ENCODE measurements at regions not wholly inside any gene's neighbourhood (a gene's known extent, or its start where the extent isn't known, plus 50 kb on each side); places are given as distances from the start of the nearest gene placed in this dataset.

DNA sequence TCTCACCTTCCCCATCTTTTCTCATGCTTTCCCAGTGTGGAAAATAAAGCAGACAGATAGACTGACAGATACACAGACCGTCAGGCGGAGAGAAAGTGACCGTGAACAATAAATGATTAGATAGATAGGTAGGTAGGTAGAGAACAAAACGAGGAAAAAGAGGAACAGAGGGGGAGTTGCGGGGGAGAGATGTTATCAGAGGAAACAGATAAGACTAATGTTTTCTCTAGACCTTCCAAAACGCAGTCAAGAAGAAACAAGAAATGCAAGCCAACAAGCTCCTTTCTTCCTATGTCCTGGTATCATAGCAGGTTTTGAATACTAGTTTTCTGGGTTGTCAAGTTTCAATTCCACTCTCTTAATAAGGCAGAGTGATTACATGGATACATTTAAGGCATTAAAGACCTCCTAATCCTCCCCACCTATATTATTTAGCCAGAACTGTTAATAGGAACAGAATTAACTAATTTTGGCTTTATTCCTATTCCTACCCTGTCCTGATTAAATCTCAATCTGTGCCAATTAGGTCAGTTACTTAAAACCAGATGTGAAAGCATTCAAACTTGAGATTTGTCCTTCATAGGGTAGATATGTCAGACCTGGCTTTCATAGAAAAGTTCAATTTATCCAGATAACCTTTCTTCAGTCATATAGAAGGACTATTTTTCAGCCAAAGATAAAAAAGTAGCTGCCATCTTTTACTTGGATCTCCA is 89.0 kb upstream of the PTPRR start:
- Histone ChIP-seq H3K27ac (no peak overlapping the region), H3K4me1 (peaks cover 0 to 4% (median 0%) of the 10 kb centered on the region in 4 donors), H3K9me3 (no peaks in the 10 kb centered on the region), H3K4me3 (no peak overlapping the region), H3K36me3 (no peaks in the 10 kb centered on the region), H3K27me3 (no peaks in the 10 kb centered on the region)
- 46 to 53% (median 52%) methylated on average over 6 of the region's 6 CpGs for WGBS, 5 donors
- TF ChIP-seq EP300 (IDR thresholded peaks at IDR 0.05) (no peak), POLR2A (IDR thresholded peaks at IDR 0.05) (no peak), POLR2AphosphoS5 (IDR thresholded peaks at IDR 0.05) (no peak)
- TF ChIP-seq, protein P1, sequence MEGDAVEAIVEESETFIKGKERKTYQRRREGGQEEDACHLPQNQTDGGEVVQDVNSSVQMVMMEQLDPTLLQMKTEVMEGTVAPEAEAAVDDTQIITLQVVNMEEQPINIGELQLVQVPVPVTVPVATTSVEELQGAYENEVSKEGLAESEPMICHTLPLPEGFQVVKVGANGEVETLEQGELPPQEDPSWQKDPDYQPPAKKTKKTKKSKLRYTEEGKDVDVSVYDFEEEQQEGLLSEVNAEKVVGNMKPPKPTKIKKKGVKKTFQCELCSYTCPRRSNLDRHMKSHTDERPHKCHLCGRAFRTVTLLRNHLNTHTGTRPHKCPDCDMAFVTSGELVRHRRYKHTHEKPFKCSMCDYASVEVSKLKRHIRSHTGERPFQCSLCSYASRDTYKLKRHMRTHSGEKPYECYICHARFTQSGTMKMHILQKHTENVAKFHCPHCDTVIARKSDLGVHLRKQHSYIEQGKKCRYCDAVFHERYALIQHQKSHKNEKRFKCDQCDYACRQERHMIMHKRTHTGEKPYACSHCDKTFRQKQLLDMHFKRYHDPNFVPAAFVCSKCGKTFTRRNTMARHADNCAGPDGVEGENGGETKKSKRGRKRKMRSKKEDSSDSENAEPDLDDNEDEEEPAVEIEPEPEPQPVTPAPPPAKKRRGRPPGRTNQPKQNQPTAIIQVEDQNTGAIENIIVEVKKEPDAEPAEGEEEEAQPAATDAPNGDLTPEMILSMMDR (IDR thresholded peaks at IDR 0.05), result no peak
- intact Hi-C loops (cut with DNase I; ENCODE audit: low total_unique reads), result no loop called here
- DNase-seq, result no peak

DNA sequence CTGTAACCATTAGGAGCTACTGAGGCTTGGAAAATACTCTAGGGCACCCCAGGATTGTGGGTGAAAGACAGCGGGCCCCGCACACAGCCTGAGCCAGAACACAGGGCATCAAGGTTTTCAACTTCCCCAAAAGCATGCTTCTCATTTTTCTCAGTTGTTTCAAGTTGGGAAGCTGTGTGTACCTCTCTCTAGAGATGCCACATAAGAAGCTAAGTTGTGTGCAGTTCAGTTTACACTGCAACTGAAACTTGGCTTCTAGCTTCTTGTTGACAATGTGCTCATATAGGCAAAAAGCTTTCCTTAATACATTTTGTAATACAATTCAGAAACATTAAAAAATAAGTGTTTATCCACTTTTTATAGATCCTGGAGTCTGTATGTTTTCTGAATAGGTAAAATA is 88.1 kb upstream of the PTPRR start:
- DNase-seq, result no peak
- intact Hi-C loops (cut with DNase I; ENCODE audit: low total_unique reads), result no loop called here
- no peak overlapping the region for H3K4me3 ChIP-seq
- H3K27ac ChIP-seq, result no peak overlapping the region
- H3K36me3 ChIP-seq, result no peaks in the 10 kb centered on the region
- no peak for TF ChIP-seq POLR2AphosphoS5 (IDR thresholded peaks at IDR 0.05)
- TF ChIP-seq, protein P1 (IDR thresholded peaks at IDR 0.05), result no peak
- no peak for TF ChIP-seq EP300 (IDR thresholded peaks at IDR 0.05)
- TF ChIP-seq POLR2A (IDR thresholded peaks at IDR 0.05), result no peak
- no peaks in the 10 kb centered on the region for H3K27me3 ChIP-seq
- H3K9me3 ChIP-seq, result no peaks in the 10 kb centered on the region
- no peaks in the 10 kb centered on the region for H3K4me1 ChIP-seq
- 71 to 95% (median 77%) methylated on average over 2 of the region's 2 CpGs for WGBS, 5 donors

GRCh38 chr12:71007781-71008404 is 87.4 kb upstream of the PTPRR start:
- no peaks in the 10 kb centered on the region for H3K36me3 ChIP-seq
- H3K27me3 ChIP-seq, result no peaks in the 10 kb centered on the region
- DNase-seq, result no peak
- intact Hi-C loops (cut with DNase I; ENCODE audit: low total_unique reads), result no loop called here
- WGBS, 5 donors, result 75 to 89% (median 85%) methylated on average over 2 of the region's 2 CpGs
- no peaks in the 10 kb centered on the region for H3K4me1 ChIP-seq
- H3K9me3 ChIP-seq, result no peaks in the 10 kb centered on the region
- no peak overlapping the region for H3K4me3 ChIP-seq
- TF ChIP-seq, protein P1 (IDR thresholded peaks at IDR 0.05), result no peak
- H3K27ac ChIP-seq, result no peak overlapping the region

- H3K27ac ChIP-seq, result no peak overlapping the region
- H3K4me1 ChIP-seq, result no peaks in the 10 kb centered on the region
- TF ChIP-seq POLR2AphosphoS5 (IDR thresholded peaks at IDR 0.05) (no peak), POLR2A (IDR thresholded peaks at IDR 0.05) (no peak), EP300 (IDR thresholded peaks at IDR 0.05) (no peak)
- TF ChIP-seq, protein P1 (IDR thresholded peaks at IDR 0.05), result no peak
- H3K36me3 ChIP-seq, result no peaks in the 10 kb centered on the region
- DNase-seq, result no peak
- 73 to 80% (median 75%) methylated on average over 3 of the region's 3 CpGs for WGBS, 5 donors
- no peaks in the 10 kb centered on the region for H3K27me3 ChIP-seq
- H3K4me3 ChIP-seq, result no peak overlapping the region
- intact Hi-C loops (cut with DNase I; ENCODE audit: low total_unique reads), result no loop called here
- no peaks in the 10 kb centered on the region for H3K9me3 ChIP-seq
Observed at GRCh38 chr12:71007020-71007419, 86.5 kb upstream of the PTPRR start.
